H9 (cell line): ENCODE measurements at regions not wholly inside any gene's neighbourhood (a gene's known extent, or its start where the extent isn't known, plus 50 kb on each side); places are given as distances from the start of the nearest gene placed in this dataset.
A peak's percentile ranks its signal among the peaks of the same experiment; 100 is the strongest.

Experiments used
- DNase-seq: peaks from one replicate; pipeline ENCODE4 v3.0.0-alpha.2; 2017
- H2AFZ ChIP-seq: one replicate; pipeline ENCODE4 v1.6.1; 2013; ENCODE audit warnings: mild to moderate bottlenecking, low read length, control low read depth, moderate library complexity
- H2AK5ac ChIP-seq: 2 replicates; pipeline ENCODE4 v1.6.1; 2013; ENCODE audit warnings: low read length, control low read depth, mixed read lengths; ENCODE audit not compliant: insufficient read length
- H2BK120ac ChIP-seq: one replicate; pipeline ENCODE4 v1.6.1; 2013; ENCODE audit warnings: low read depth, mild to moderate bottlenecking, low read length, control low read depth, inconsistent platforms; ENCODE audit not compliant: poor library complexity, severe bottlenecking
- H2BK12ac ChIP-seq: 2 replicates; pipeline ENCODE4 v1.6.1; 2013; ENCODE audit warnings: low read length, control low read depth, mixed read lengths, low read depth; ENCODE audit not compliant: insufficient read length
- H2BK15ac ChIP-seq: 2 replicates; pipeline ENCODE4 v1.6.1; 2013; ENCODE audit warnings: low read depth, low read length, control low read depth
- H2BK20ac ChIP-seq: one replicate; pipeline ENCODE4 v1.6.1; 2013; ENCODE audit warnings: low read depth, mild to moderate bottlenecking, low read length, control low read depth, inconsistent platforms; ENCODE audit not compliant: poor library complexity, severe bottlenecking
- H2BK5ac ChIP-seq: 2 replicates; pipeline ENCODE4 v1.6.1; 2013; ENCODE audit warnings: low read length, control low read depth, mixed read lengths; ENCODE audit not compliant: insufficient read length
- H3K14ac ChIP-seq: 2 replicates; pipeline ENCODE4 v1.6.1; 2013; ENCODE audit warnings: low read length, control low read depth; ENCODE audit not compliant: insufficient read depth
- H3K18ac ChIP-seq: 2 replicates; pipeline ENCODE4 v1.6.1; 2013; ENCODE audit warnings: low read depth, mild to moderate bottlenecking, mixed read lengths, low read length, control low read depth; ENCODE audit not compliant: insufficient read length
- H3K23ac ChIP-seq: 2 replicates; pipeline ENCODE4 v1.6.1; 2013; ENCODE audit warnings: low read length, control low read depth, mixed read lengths, low read depth; ENCODE audit not compliant: insufficient read length
- H3K23me2 ChIP-seq: 2 replicates; pipeline ENCODE4 v1.6.1; 2013; ENCODE audit warnings: low read depth, mild to moderate bottlenecking, mixed read lengths, low read length, control low read depth; ENCODE audit not compliant: insufficient read length, poor library complexity, severe bottlenecking
- H3K27ac ChIP-seq: 2 replicates; pipeline ENCODE4 v1.5.1; 2013; ENCODE audit warnings: low read length, control low read depth, mixed read lengths, low read depth; ENCODE audit not compliant: insufficient read length
- H3K27me3 ChIP-seq: 2 replicates; pipeline ENCODE4 v1.6.1; 2013; ENCODE audit warnings: low read length, control low read depth, inconsistent platforms; ENCODE audit not compliant: insufficient read depth
- H3K4ac ChIP-seq: 2 replicates; pipeline ENCODE4 v1.6.1; 2013; ENCODE audit warnings: low read depth, mild to moderate bottlenecking, control low read depth, inconsistent platforms, low read length, moderate library complexity
- H3K4me1 ChIP-seq: 2 replicates; pipeline ENCODE4 v1.6.1; 2013; ENCODE audit warnings: low read length, control low read depth, inconsistent platforms; ENCODE audit not compliant: insufficient read depth
- H3K4me2 ChIP-seq: 2 replicates; pipeline ENCODE4 v1.6.1; 2013; ENCODE audit warnings: low read length, control low read depth, mixed read lengths; ENCODE audit not compliant: insufficient read length, insufficient read depth
- H3K56ac ChIP-seq: 2 replicates; pipeline ENCODE4 v1.6.1; 2013; ENCODE audit warnings: low read depth, mild to moderate bottlenecking, mixed read lengths, low read length, control low read depth; ENCODE audit not compliant: insufficient read length
- H3K79me1 ChIP-seq: 2 replicates; pipeline ENCODE4 v1.6.1; 2013; ENCODE audit warnings: low read depth, mild to moderate bottlenecking, moderate library complexity, low read length, control low read depth, inconsistent platforms; ENCODE audit not compliant: insufficient read depth, poor library complexity, severe bottlenecking
- H3K79me2 ChIP-seq: 2 replicates; pipeline ENCODE4 v1.6.1; 2013; ENCODE audit warnings: low read length, control low read depth, inconsistent platforms; ENCODE audit not compliant: insufficient read depth
- H3K9ac ChIP-seq: 2 replicates; pipeline ENCODE4 v1.6.1; 2013; ENCODE audit warnings: low read length, control low read depth, mixed read lengths; ENCODE audit not compliant: insufficient read length; ENCODE audit errors: extremely low read depth
- H3K9me3 ChIP-seq: one replicate; pipeline ENCODE4 v1.6.1; 2013; ENCODE audit warnings: low read depth, low read length, inconsistent platforms; ENCODE audit not compliant: control insufficient read depth
- H3T11ph ChIP-seq: one replicate; pipeline ENCODE4 v1.6.1; 2013; ENCODE audit warnings: mild to moderate bottlenecking, low read length, control low read depth, inconsistent platforms
- H4K20me1 ChIP-seq: one replicate; pipeline ENCODE4 v1.6.1; 2013; ENCODE audit not compliant: control insufficient read depth, insufficient read length, insufficient read depth
- H4K5ac ChIP-seq: 2 replicates; pipeline ENCODE4 v1.6.1; 2013; ENCODE audit warnings: low read depth, mild to moderate bottlenecking, mixed read lengths, low read length, control low read depth; ENCODE audit not compliant: insufficient read length
- H4K8ac ChIP-seq: replicated peaks from 2 replicates; pipeline ENCODE4 v1.6.1; 2013; ENCODE audit warnings: low read length, control low read depth, mixed read lengths, low read depth; ENCODE audit not compliant: insufficient read length
- H4K91ac ChIP-seq: 2 replicates; pipeline ENCODE4 v1.6.1; 2013; ENCODE audit warnings: low read depth, mild to moderate bottlenecking, moderate library complexity, mixed read lengths, low read length, control low read depth; ENCODE audit not compliant: insufficient read length
- H3K27ac Mint-ChIP-seq, 3 experiments: 2 replicates in 2 of 3; 3 replicates in 1 of 3; pipeline ENCODE4 v1.8.0; 2020 to 2021; ENCODE audit warnings: mixed read lengths in 3 of 3, mild to moderate bottlenecking in 1 of 3, moderate library complexity in 1 of 3
- H3K27me3 Mint-ChIP-seq: 2 replicates; pipeline ENCODE4 v1.8.0; 2021; ENCODE audit warnings: low read depth, mild to moderate bottlenecking, moderate library complexity, mixed read lengths
- H3K36me3 Mint-ChIP-seq, 3 experiments: 2 replicates in 2 of 3; 3 replicates in 1 of 3; pipeline ENCODE4 v1.8.0; 2020 to 2021; ENCODE audit warnings: low read depth in 3 of 3, mixed read lengths in 3 of 3; ENCODE audit not compliant: insufficient read depth in 1 of 3
- H3K4me1 Mint-ChIP-seq, 2 experiments: 2 replicates each; pipeline ENCODE4 v1.8.0; 2020; ENCODE audit warnings: mixed read lengths in 2 of 2
- H3K4me3 Mint-ChIP-seq, 2 experiments: 2 replicates in 1 of 2; 3 replicates in 1 of 2; pipeline ENCODE4 v1.8.0; 2020 to 2021; ENCODE audit warnings: mild to moderate bottlenecking in 2 of 2, mixed read lengths in 2 of 2, moderate library complexity in 1 of 2
- H3K9me3 Mint-ChIP-seq, 2 experiments: 2 replicates in 1 of 2; 3 replicates in 1 of 2; pipeline ENCODE4 v1.8.0; 2020; ENCODE audit warnings: mild to moderate bottlenecking in 2 of 2, mixed read lengths in 2 of 2, moderate library complexity in 1 of 2
- CTCF ChIP-seq: fragments of 200-600 bp; sonication (generic); conservative IDR thresholded peaks from 3 replicates; pipeline ENCODE4 v1.8.0; 2021; ENCODE audit warnings: antibody characterized with exemption, mild to moderate bottlenecking
- WGBS: extraction: QIAGEN DNeasy Blood & Tissue Kit; methylation state at CpG from one replicate; pipeline ENCODE4 v1.1.7; 2013; ENCODE audit warnings: missing lambda C conversion rate, low lambda C conversion rate, mixed read lengths; ENCODE audit not compliant: insufficient read length; ENCODE audit errors: extremely low coverage; 5-methylcytosine and 5-hydroxymethylcytosine counted together

GRCh38 chr7:121621937-121622336, 225.8 kb upstream of the FAM3C start:
- no peaks in the 10 kb centered on the region; the same call in 1 of the 2 replicates for H3K4me1 ChIP-seq
- no peak overlapping the region for H3K27ac ChIP-seq
- no peak overlapping the region for H3K9ac ChIP-seq
- H4K5ac ChIP-seq = no peak overlapping the region
- no peak overlapping the region for H4K8ac ChIP-seq
- H2BK20ac ChIP-seq = no peak overlapping the region
- H2BK120ac ChIP-seq = no peak overlapping the region
- Mint-ChIP-seq H3K36me3 (peaks cover 6 to 8% (median 7%) of the 10 kb centered on the region in 3 experiments), H3K27ac (no peak overlapping the region), H3K9me3 (peaks cover 6 to 11% of the 10 kb centered on the region in 2 experiments), H3K27me3 (no peaks in the 10 kb centered on the region; the same call in 1 of the 2 replicates), H3K4me1 (peaks cover 16 to 30% of the 10 kb centered on the region in 2 experiments), H3K4me3 (peak overlapping the region in 1 of 2 experiments; percentile 74; a peak in 3 of 5 replicates)
- H3K56ac ChIP-seq = no peak overlapping the region
- DNase-seq = no peak
- H2BK5ac ChIP-seq = no peak overlapping the region
- no peaks in the 10 kb centered on the region for H3K27me3 ChIP-seq
- H3K18ac ChIP-seq = no peak overlapping the region
- H3K4me2 ChIP-seq = no peak overlapping the region
- no peak overlapping the region for H2AK5ac ChIP-seq
- no peak overlapping the region for H2BK12ac ChIP-seq
- no peaks in the 10 kb centered on the region for H3K23me2 ChIP-seq
- H3K4ac ChIP-seq = no peak overlapping the region
- no CpG with 5 or more reads among the region's 4 CpGs for WGBS
- no peak for TF ChIP-seq CTCF
- H2BK15ac ChIP-seq = no peak overlapping the region
- no peak overlapping the region for H3K23ac ChIP-seq
- H2AFZ ChIP-seq = no peak overlapping the region
- no peak overlapping the region for H3T11ph ChIP-seq
- no peak overlapping the region for H3K14ac ChIP-seq
- H4K91ac ChIP-seq = no peak overlapping the region
- H4K20me1 ChIP-seq = no peaks in the 10 kb centered on the region
- no peaks in the 10 kb centered on the region for H3K79me2 ChIP-seq
- H3K9me3 ChIP-seq = no peaks in the 10 kb centered on the region
- no peaks in the 10 kb centered on the region for H3K79me1 ChIP-seq
